Brain microvascular endothelial cell (primary cell): ENCODE measurements at regions not wholly inside any gene's neighbourhood (a gene's known extent, or its start where the extent isn't known, plus 50 kb on each side); places are given as distances from the start of the nearest gene placed in this dataset.

Source experiments
- DNase-seq: peaks from one replicate; pipeline ENCODE4 v3.0.0-alpha.2; 2020
- H3K27ac ChIP-seq: fragments of 250-450 bp; sonication (Bioruptor Pico); 2 replicates; pipeline ENCODE4 v1.5.1; 2020; ENCODE audit warnings: mild to moderate bottlenecking, moderate library complexity
- H3K27me3 ChIP-seq: fragments of 250-450 bp; sonication (Bioruptor Pico); replicated peaks from 2 replicates; pipeline ENCODE4 v1.5.1; 2020; ENCODE audit warnings: mild to moderate bottlenecking
- H3K36me3 ChIP-seq: fragments of 250-450 bp; sonication (Bioruptor Pico); replicated peaks from 2 replicates; pipeline ENCODE4 v1.5.1; 2020; ENCODE audit warnings: mild to moderate bottlenecking
- H3K4me3 ChIP-seq: 2 replicates; pipeline ENCODE4 v1.5.1; 2011; ENCODE audit warnings: low read depth, mild to moderate bottlenecking, control low read depth, low read length, moderate library complexity
- in situ Hi-C: cut with HindIII; loops from 2 replicates; pipeline ENCODE4 v1.10.0; 2017; ENCODE audit warnings: low sequenced_read_pairs, low pct_ligation_motif_present
- TF ChIP-seq, protein P1 (sequence below): IDR thresholded peaks from 2 replicates; pipeline ENCODE4 v1.5.1; 2011; ENCODE audit warnings: low read depth, mild to moderate bottlenecking, moderate library complexity, low read length, control low read depth, inconsistent platforms; ENCODE audit errors: missing control alignments

DNA sequence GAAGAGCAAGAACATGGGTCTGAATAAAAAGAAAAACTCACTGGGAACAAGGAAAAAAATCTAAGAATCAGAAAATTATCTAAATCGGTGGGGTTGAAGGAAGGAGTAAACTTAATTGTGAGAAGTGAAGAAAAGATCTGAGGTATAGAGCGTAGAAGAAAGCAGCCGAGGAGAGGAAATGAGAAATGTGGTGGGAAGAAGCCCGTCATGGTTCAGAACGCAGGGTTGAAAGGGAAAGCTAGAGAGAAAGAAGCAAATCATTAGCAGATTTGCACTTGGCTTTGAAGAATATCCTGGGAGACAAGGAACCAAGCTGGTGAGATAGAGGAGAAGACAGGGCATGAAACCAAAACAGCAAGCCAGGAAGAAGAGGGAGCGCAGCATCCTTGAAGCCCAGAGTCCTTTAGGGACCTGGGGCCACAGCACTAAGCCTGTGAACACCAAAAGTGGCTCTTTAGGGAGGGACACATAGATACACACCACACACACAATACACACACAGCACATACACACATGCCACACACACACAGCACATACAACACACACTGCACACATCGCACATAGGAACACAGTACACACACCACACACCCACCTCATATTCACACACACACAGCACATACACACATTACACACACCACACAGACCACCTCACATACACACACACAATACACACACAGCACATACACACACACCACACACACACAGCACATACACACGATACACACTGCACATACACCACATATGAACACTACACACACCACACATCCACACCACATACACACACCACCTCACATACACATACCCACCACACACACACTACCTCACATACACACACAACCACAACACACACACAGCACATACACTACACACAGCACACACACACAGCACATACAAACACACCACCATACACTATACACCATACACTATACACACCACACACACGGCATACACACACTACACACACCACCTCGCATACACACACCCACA, 274.6 kb downstream of the ETAA1 start:
- H3K27me3 ChIP-seq, result no peaks in the 10 kb centered on the region
- no peak overlapping the region for H3K27ac ChIP-seq
- H3K4me3 ChIP-seq, result no peak overlapping the region
- H3K36me3 ChIP-seq, result no peaks in the 10 kb centered on the region
- TF ChIP-seq, protein P1, sequence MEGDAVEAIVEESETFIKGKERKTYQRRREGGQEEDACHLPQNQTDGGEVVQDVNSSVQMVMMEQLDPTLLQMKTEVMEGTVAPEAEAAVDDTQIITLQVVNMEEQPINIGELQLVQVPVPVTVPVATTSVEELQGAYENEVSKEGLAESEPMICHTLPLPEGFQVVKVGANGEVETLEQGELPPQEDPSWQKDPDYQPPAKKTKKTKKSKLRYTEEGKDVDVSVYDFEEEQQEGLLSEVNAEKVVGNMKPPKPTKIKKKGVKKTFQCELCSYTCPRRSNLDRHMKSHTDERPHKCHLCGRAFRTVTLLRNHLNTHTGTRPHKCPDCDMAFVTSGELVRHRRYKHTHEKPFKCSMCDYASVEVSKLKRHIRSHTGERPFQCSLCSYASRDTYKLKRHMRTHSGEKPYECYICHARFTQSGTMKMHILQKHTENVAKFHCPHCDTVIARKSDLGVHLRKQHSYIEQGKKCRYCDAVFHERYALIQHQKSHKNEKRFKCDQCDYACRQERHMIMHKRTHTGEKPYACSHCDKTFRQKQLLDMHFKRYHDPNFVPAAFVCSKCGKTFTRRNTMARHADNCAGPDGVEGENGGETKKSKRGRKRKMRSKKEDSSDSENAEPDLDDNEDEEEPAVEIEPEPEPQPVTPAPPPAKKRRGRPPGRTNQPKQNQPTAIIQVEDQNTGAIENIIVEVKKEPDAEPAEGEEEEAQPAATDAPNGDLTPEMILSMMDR, result no peak
- no peak for DNase-seq
- in situ Hi-C loops, result no loop called here

DNA sequence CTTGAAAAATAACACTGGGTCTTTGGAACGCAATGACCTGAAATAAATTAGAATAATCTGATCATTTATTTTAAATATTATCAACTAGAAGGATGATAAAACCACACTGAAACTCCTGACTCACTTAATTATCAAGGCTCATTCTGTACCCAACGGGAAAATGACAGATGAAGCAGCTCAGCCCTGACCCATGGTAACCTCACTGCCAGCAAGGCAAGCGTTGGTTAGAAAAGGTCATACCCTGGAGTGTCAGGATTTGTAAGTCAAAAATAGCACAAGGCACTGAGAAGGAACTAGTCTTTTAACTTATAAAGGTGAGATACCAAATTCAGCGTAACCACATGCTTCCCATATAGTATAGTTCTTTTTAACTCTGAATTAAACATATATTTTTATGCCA, 277.5 kb downstream of the ETAA1 start:
- H3K27me3 ChIP-seq, result no peaks in the 10 kb centered on the region
- TF ChIP-seq, protein P1, result no peak
- H3K27ac ChIP-seq, result no peak overlapping the region
- no peak for DNase-seq
- no peaks in the 10 kb centered on the region for H3K36me3 ChIP-seq
- in situ Hi-C loops, result no loop called here
- no peak overlapping the region for H3K4me3 ChIP-seq

DNA sequence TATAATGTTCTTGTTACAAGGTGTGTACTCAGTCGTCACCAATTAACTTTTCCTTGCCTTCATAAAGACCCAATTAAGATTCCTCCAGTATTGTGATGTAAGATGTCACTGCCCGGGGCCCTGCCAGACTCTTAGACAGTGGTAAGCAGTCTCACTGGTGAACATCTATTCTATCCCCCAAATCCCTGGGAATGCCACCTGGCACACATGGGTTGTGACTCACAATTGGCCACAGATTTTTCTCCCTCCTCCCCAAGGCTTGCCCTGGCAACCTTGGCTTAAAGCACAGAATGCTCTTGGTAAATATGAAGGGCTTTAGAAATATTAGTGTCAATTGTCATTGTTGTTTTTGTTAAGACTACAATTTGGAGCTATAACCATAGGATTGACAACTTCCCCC, 287.9 kb downstream of the ETAA1 start:
- DNase-seq, result no peak
- no peak overlapping the region for H3K4me3 ChIP-seq
- in situ Hi-C loops, result no loop called here
- no peaks in the 10 kb centered on the region for H3K27me3 ChIP-seq
- TF ChIP-seq, protein P1, result no peak
- H3K27ac ChIP-seq, result no peak overlapping the region
- H3K36me3 ChIP-seq, result no peaks in the 10 kb centered on the region

DNA sequence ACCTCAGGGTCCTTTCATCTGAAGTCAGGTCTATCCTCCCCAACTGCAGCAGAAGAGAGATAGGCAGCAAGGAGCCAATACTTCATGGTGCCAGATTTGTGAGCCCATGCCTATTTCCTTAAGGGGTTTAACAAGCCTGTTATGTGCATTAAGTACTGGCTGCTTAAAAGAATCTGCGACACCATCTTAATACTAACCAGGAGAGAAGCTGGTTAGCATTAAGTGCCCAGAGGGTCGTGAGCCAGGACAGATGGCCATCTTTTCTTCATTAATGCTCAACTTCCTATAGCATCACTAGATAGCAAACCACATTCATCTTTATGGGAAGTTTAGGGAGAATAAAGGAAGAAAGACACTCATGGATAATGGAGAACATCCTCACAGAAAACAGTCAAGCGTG, 289.1 kb downstream of the ETAA1 start:
- TF ChIP-seq, protein P1, result no peak
- DNase-seq, result no peak
- Histone ChIP-seq H3K36me3 (no peaks in the 10 kb centered on the region), H3K4me3 (no peak overlapping the region), H3K27ac (no peak overlapping the region), H3K27me3 (no peaks in the 10 kb centered on the region)
- in situ Hi-C loops, result no loop called here

DNA sequence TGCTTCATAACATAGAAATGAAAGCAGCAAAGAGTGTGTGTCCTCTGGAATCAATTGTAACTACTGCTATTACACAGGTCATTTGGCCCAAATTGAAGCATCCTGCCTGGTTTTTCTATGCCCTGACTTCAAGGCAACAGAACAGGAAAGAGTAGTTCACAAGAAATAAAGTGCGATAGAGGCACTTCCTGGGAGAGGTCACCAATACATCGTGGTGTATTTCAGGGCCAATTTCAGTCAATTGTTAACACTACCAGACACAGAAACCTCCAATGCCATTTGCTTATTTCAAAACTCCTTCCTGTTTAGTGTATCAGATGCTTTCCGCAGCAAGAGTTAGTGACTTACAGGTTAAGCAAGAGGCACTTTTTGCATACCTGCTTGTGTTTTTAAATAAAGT, 292.1 kb downstream of the ETAA1 start:
- H3K27ac ChIP-seq, result no peak overlapping the region
- in situ Hi-C loops, result no loop called here
- TF ChIP-seq, protein P1, result no peak
- H3K4me3 ChIP-seq, result no peak overlapping the region
- DNase-seq, result no peak
- no peaks in the 10 kb centered on the region for H3K27me3 ChIP-seq
- H3K36me3 ChIP-seq, result no peaks in the 10 kb centered on the region
